ENCODE measurements at regions not wholly inside any gene's neighbourhood (a gene's known extent, or its start where the extent isn't known, plus 50 kb on each side); places are given as distances from the start of the nearest gene placed in this dataset.

GRCh38 chr13:91280801-91281200 lies 66.7 kb upstream of the MIR17HG start:
- Histone ChIP-seq H3K36me3 (ENCODE audit: insufficient read depth, insufficient read length, low read length) (no peaks in the 10 kb centered on the region), H3K9me3 (ENCODE audit: insufficient read depth, low read length) (no peaks in the 10 kb centered on the region)
- no peak for TF ChIP-seq SUZ12 (IDR thresholded peaks at IDR 0.05; ENCODE audit: extremely low read depth, insufficient read depth, insufficient read length)

GRCh38 chr13:91284335-91284734 lies 63.2 kb upstream of the MIR17HG start:
- Histone ChIP-seq H3K9ac (ENCODE audit: insufficient read length, low read depth) (no peak overlapping the region), H3K36me3 (ENCODE audit: insufficient read depth, insufficient read length, low read length) (no peaks in the 10 kb centered on the region), H3K9me3 (ENCODE audit: insufficient read depth, low read length) (peaks cover 5% of the 10 kb centered on the region; the same call in 1 of the 2 replicates), H3K27me3 (ENCODE audit: insufficient read depth, insufficient read length) (no peaks in the 10 kb centered on the region), H3K4me1 (ENCODE audit: insufficient read depth, insufficient read length) (no peaks in the 10 kb centered on the region), H3K4me3 (ENCODE audit: insufficient read length, low read depth) (no peak overlapping the region)
- DNase-seq (ENCODE audit: low read depth, low spot score): no peak
- TF ChIP-seq ZNF274 (IDR thresholded peaks at IDR 0.05; ENCODE audit: low read depth, low read length) (no peak), YY1 (IDR thresholded peaks at IDR 0.05; ENCODE audit: insufficient read depth, insufficient read length) (no peak), SUZ12 (IDR thresholded peaks at IDR 0.05; ENCODE audit: extremely low read depth, insufficient read depth, insufficient read length) (no peak)

More at GRCh38 chr13:91280801-91281200, 66.7 kb upstream of the MIR17HG start:
- no peak overlapping the region for H3K4me3 ChIP-seq (ENCODE audit: insufficient read length, low read depth)
- DNase-seq (ENCODE audit: low read depth, low spot score): no peak
- no peaks in the 10 kb centered on the region for H3K4me1 ChIP-seq (ENCODE audit: insufficient read depth, insufficient read length)
- H3K9ac ChIP-seq (ENCODE audit: insufficient read length, low read depth): no peak overlapping the region
- H3K27me3 ChIP-seq (ENCODE audit: insufficient read depth, insufficient read length): no peaks in the 10 kb centered on the region

- no peak for DNase-seq (ENCODE audit: low read depth, low spot score)
- no peaks in the 10 kb centered on the region for H3K36me3 ChIP-seq (ENCODE audit: insufficient read depth, insufficient read length, low read length)
These were observed 61.2 kb upstream of the MIR17HG start for GRCh38 chr13:91286317-91286716.

GRCh38 chr13:91291078-91291477 lies 56.4 kb upstream of the MIR17HG start:
- TF ChIP-seq ZNF274 (IDR thresholded peaks at IDR 0.05; ENCODE audit: low read depth, low read length): no peak
- TF ChIP-seq YY1 (IDR thresholded peaks at IDR 0.05; ENCODE audit: insufficient read depth, insufficient read length): no peak
- TF ChIP-seq SUZ12 (IDR thresholded peaks at IDR 0.05; ENCODE audit: extremely low read depth, insufficient read depth, insufficient read length): no peak
- Histone ChIP-seq H3K4me1 (ENCODE audit: insufficient read depth, insufficient read length) (no peaks in the 10 kb centered on the region), H3K9ac (ENCODE audit: insufficient read length, low read depth) (no peak overlapping the region), H3K27me3 (ENCODE audit: insufficient read depth, insufficient read length) (no peaks in the 10 kb centered on the region), H3K9me3 (ENCODE audit: insufficient read depth, low read length) (peaks cover 5% of the 10 kb centered on the region; the same call in 1 of the 2 replicates), H3K36me3 (ENCODE audit: insufficient read depth, insufficient read length, low read length) (no peaks in the 10 kb centered on the region), H3K4me3 (ENCODE audit: insufficient read length, low read depth) (no peak overlapping the region)
- no peak for DNase-seq (ENCODE audit: low read depth, low spot score)

More at GRCh38 chr13:91286317-91286716, 61.2 kb upstream of the MIR17HG start:
- Histone ChIP-seq H3K4me3 (ENCODE audit: insufficient read length, low read depth) (no peak overlapping the region), H3K9ac (ENCODE audit: insufficient read length, low read depth) (no peak overlapping the region), H3K4me1 (ENCODE audit: insufficient read depth, insufficient read length) (no peaks in the 10 kb centered on the region), H3K9me3 (ENCODE audit: insufficient read depth, low read length) (peaks cover 5% of the 10 kb centered on the region; the same call in 1 of the 2 replicates), H3K27me3 (ENCODE audit: insufficient read depth, insufficient read length) (no peaks in the 10 kb centered on the region)
- no peak for TF ChIP-seq SUZ12 (IDR thresholded peaks at IDR 0.05; ENCODE audit: extremely low read depth, insufficient read depth, insufficient read length)
- TF ChIP-seq ZNF274 (IDR thresholded peaks at IDR 0.05; ENCODE audit: low read depth, low read length): no peak
- no peak for TF ChIP-seq YY1 (IDR thresholded peaks at IDR 0.05; ENCODE audit: insufficient read depth, insufficient read length)

- no peak overlapping the region for H3K4me3 ChIP-seq (ENCODE audit: insufficient read length, low read depth)
- no peak for TF ChIP-seq SUZ12 (IDR thresholded peaks at IDR 0.05; ENCODE audit: extremely low read depth, insufficient read depth, insufficient read length)
- TF ChIP-seq YY1 (IDR thresholded peaks at IDR 0.05; ENCODE audit: insufficient read depth, insufficient read length): no peak
- TF ChIP-seq ZNF274 (IDR thresholded peaks at IDR 0.05; ENCODE audit: low read depth, low read length): no peak
- no peak for DNase-seq (ENCODE audit: low read depth, low spot score)
- no peaks in the 10 kb centered on the region for H3K27me3 ChIP-seq (ENCODE audit: insufficient read depth, insufficient read length)
- H3K36me3 ChIP-seq (ENCODE audit: insufficient read depth, insufficient read length, low read length): no peaks in the 10 kb centered on the region
- H3K9ac ChIP-seq (ENCODE audit: insufficient read length, low read depth): no peak overlapping the region
- peaks cover 5% of the 10 kb centered on the region; the same call in 1 of the 2 replicates for H3K9me3 ChIP-seq (ENCODE audit: insufficient read depth, low read length)
- H3K4me1 ChIP-seq (ENCODE audit: insufficient read depth, insufficient read length): no peaks in the 10 kb centered on the region
These were observed 54.8 kb upstream of the MIR17HG start for GRCh38 chr13:91292630-91293221.

GRCh38 chr13:91295712-91296410 lies 51.6 kb upstream of the MIR17HG start:
- H3K4me1 ChIP-seq (ENCODE audit: insufficient read depth, insufficient read length): no peaks in the 10 kb centered on the region
- no peaks in the 10 kb centered on the region for H3K36me3 ChIP-seq (ENCODE audit: insufficient read depth, insufficient read length, low read length)
- no peak for TF ChIP-seq SUZ12 (IDR thresholded peaks at IDR 0.05; ENCODE audit: extremely low read depth, insufficient read depth, insufficient read length)
- no peak for TF ChIP-seq YY1 (IDR thresholded peaks at IDR 0.05; ENCODE audit: insufficient read depth, insufficient read length)
- TF ChIP-seq ZNF274 (IDR thresholded peaks at IDR 0.05; ENCODE audit: low read depth, low read length): no peak
- no peak overlapping the region for H3K4me3 ChIP-seq (ENCODE audit: insufficient read length, low read depth)
- H3K27me3 ChIP-seq (ENCODE audit: insufficient read depth, insufficient read length): no peaks in the 10 kb centered on the region
- no peak overlapping the region for H3K9ac ChIP-seq (ENCODE audit: insufficient read length, low read depth)
- DNase-seq (ENCODE audit: low read depth, low spot score): no peak
- no peaks in the 10 kb centered on the region for H3K9me3 ChIP-seq (ENCODE audit: insufficient read depth, low read length)

- Histone ChIP-seq H3K36me3 (ENCODE audit: insufficient read depth, insufficient read length, low read length) (no peaks in the 10 kb centered on the region), H3K9me3 (ENCODE audit: insufficient read depth, low read length) (no peaks in the 10 kb centered on the region), H3K9ac (ENCODE audit: insufficient read length, low read depth) (no peak overlapping the region), H3K4me1 (ENCODE audit: insufficient read depth, insufficient read length) (no peaks in the 10 kb centered on the region), H3K27me3 (ENCODE audit: insufficient read depth, insufficient read length) (no peaks in the 10 kb centered on the region), H3K4me3 (ENCODE audit: insufficient read length, low read depth) (no peak overlapping the region)
- TF ChIP-seq SUZ12 (IDR thresholded peaks at IDR 0.05; ENCODE audit: extremely low read depth, insufficient read depth, insufficient read length): no peak
- TF ChIP-seq ZNF274 (IDR thresholded peaks at IDR 0.05; ENCODE audit: low read depth, low read length): no peak
- no peak for TF ChIP-seq YY1 (IDR thresholded peaks at IDR 0.05; ENCODE audit: insufficient read depth, insufficient read length)
- no peak for DNase-seq (ENCODE audit: low read depth, low spot score)
These were observed 50.0 kb upstream of the MIR17HG start for GRCh38 chr13:91297503-91297902.
